ENCODE measurements at regions not wholly inside any gene's neighbourhood (a gene's known extent, or its start where the extent isn't known, plus 50 kb on each side); places are given as distances from the start of the nearest gene placed in this dataset.

DNA sequence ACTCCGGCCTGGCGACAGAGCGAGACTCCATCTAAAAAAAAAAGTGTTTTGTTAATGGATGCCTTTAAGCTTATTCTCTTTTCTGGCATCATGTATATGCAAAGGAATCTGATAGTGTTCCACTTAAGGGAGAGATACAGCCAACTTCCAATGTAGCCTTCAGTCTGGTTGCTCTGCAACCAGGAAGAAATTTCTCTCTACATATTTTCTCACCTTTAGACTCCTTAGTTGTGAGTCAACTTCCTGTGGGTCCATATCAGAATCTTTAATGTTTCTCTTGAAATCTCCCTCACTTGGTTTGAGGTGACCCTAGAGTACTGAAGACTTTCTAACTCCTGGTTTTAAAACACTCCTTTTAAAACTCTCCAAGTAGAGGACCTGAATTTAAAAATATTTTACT lies 340.4 kb downstream of the SLC6A15 start:
- Histone ChIP-seq H2AK9ac (replicated peaks; ENCODE audit: low read depth, low read length, poor library complexity) (no peak overlapping the region), H2BK5ac (ENCODE audit: low read depth, low read length, poor library complexity, severe bottlenecking) (no peak overlapping the region), H3K4ac (ENCODE audit: low read depth, low read length) (no peak overlapping the region), H3K27ac (ENCODE audit: insufficient read depth, low read length) (no peak overlapping the region), H4K91ac (ENCODE audit: insufficient read depth, low read depth, low read length) (no peak overlapping the region), H3K18ac (ENCODE audit: low read depth, low read length) (no peak overlapping the region), H3K4me1 (ENCODE audit: control insufficient read depth, insufficient read depth, low read length) (no peaks in the 10 kb centered on the region), H3K9me3 (ENCODE audit: control insufficient read depth, insufficient read depth, low read length) (no peaks in the 10 kb centered on the region), H4K5ac (ENCODE audit: low read depth, low read length) (no peak overlapping the region), H3K36me3 (ENCODE audit: control insufficient read depth, insufficient read depth, low read length) (no peaks in the 10 kb centered on the region), H2BK20ac (ENCODE audit: low read depth, low read length) (no peak overlapping the region), H2BK120ac (ENCODE audit: low read depth, low read length) (no peak overlapping the region), H2AK5ac (ENCODE audit: low read depth, low read length) (no peak overlapping the region), H3K14ac (replicated peaks; ENCODE audit: low read depth, low read length) (no peak overlapping the region), H3K56ac (ENCODE audit: extremely low read depth, insufficient read depth, low read length) (no peak overlapping the region), H2AFZ (replicated peaks; ENCODE audit: low read length, poor library complexity) (no peak overlapping the region), H3K23ac (ENCODE audit: low read depth, low read length) (no peak overlapping the region), H3K27me3 (ENCODE audit: control insufficient read depth, insufficient read depth, low read length) (no peaks in the 10 kb centered on the region), H2BK15ac (ENCODE audit: low read depth, low read length) (no peak overlapping the region), H4K8ac (ENCODE audit: low read depth in 2 of 2, low read length in 2 of 2) (no peak overlapping the region), H3K4me3 (ENCODE audit: insufficient read depth, low read depth, low read length) (no peak overlapping the region), H3K4me2 (ENCODE audit: low read depth, low read length) (no peak overlapping the region), H4K20me1 (ENCODE audit: insufficient read depth, low read length) (no peaks in the 10 kb centered on the region), H3K9ac (ENCODE audit: low read depth, low read length) (no peak overlapping the region), H3K79me1 (ENCODE audit: low read depth in 1 of 2, low read length in 2 of 2) (no peaks in the 10 kb centered on the region), H3K9me1 (ENCODE audit: insufficient read depth, low read length) (no peaks in the 10 kb centered on the region)
- ChIA-PET CTCF (no interaction called here), POLR2A (ENCODE audit: unreplicated experiment) (no interaction called here)
- in situ Hi-C loops (cut with MboI; ENCODE audit: low sequenced_read_pairs) (no loop called here), dilution Hi-C loops (cut with HindIII; ENCODE audit: low sequenced_read_pairs, unreplicated experiment) (no loop called here), intact Hi-C loops (cut with micrococcal nuclease) (no loop called here)
- no CpG with 5 or more reads among the region's 3 CpGs for WGBS, 2 experiments (ENCODE audit: extremely low coverage in 2 of 2, insufficient read length in 1 of 2)
- no peak for DNase-seq
- ATAC-seq (ENCODE audit: low read depth): no peak
- no TSS peak for BruUV-seq (replicated peaks)
- TF ChIP-seq RFX5 (IDR thresholded peaks at IDR 0.05; ENCODE audit: low read depth, low read length): no peak
- TF ChIP-seq USF2 (IDR thresholded peaks at IDR 0.05; ENCODE audit: low read depth, low read length): no peak
- no peak for TF ChIP-seq FOS (IDR thresholded peaks at IDR 0.05; ENCODE audit: low read depth, low read length)
- TF ChIP-seq NFE2L2 (IDR thresholded peaks at IDR 0.05; ENCODE audit: low read depth, low read length): no peak
- TF ChIP-seq SMC3 (IDR thresholded peaks at IDR 0.05; ENCODE audit: low read depth, low read length): no peak
- TF ChIP-seq CHD1 (IDR thresholded peaks at IDR 0.05; ENCODE audit: low read depth, low read length): no peak
- TF ChIP-seq RAD21 (IDR thresholded peaks at IDR 0.05; ENCODE audit: low read length): no peak
- no peak for TF ChIP-seq CTCF (conservative IDR thresholded peaks at IDR 0.05; ENCODE audit: low read depth, low read length)
- TF ChIP-seq MAZ (IDR thresholded peaks at IDR 0.05; ENCODE audit: borderline replicate concordance, low read depth, low read length): no peak
- no peak for TF ChIP-seq ELK1 (IDR thresholded peaks at IDR 0.05; ENCODE audit: borderline replicate concordance, low read depth, low read length)
- TF ChIP-seq POLR2A (IDR thresholded peaks at IDR 0.05; ENCODE audit: low read depth, low read length): no peak
- no peak for TF ChIP-seq MAFK (IDR thresholded peaks at IDR 0.05; ENCODE audit: low read depth, low read length)
- no peak for TF ChIP-seq RCOR1 (IDR thresholded peaks at IDR 0.05; ENCODE audit: insufficient replicate concordance, low read length)
- TF ChIP-seq BHLHE40 (IDR thresholded peaks at IDR 0.05; ENCODE audit: low read depth, low read length): no peak
- TF ChIP-seq CEBPB (IDR thresholded peaks at IDR 0.05; ENCODE audit: low read depth, low read length): no peak
- TF ChIP-seq MXI1 (IDR thresholded peaks at IDR 0.05; ENCODE audit: borderline replicate concordance, low read depth, low read length): no peak

Data from IMR-90 (cell line).